Left lung (tissue), 4 donors: ENCODE measurements at regions not wholly inside any gene's neighbourhood (a gene's known extent, or its start where the extent isn't known, plus 50 kb on each side); places are given as distances from the start of the nearest gene placed in this dataset.
"Not testable (repeated sequence)": the region's sequence is repeated elsewhere in the genome, so short reads cannot be mapped to it uniquely, and the experiment has no call there.

ENCODE experiments used
- ATAC-seq: fragments of 200-7000 bp; cut with Tn5 transposase; one replicate; pipeline ENCODE4 v1.9.1; 2020; ENCODE audit warnings: moderate library complexity
- DNase-seq, 4 donors: peaks; one replicate each; pipeline ENCODE4 v3.0.0-alpha.2; 2013 to 2020
- H3K27ac ChIP-seq, 2 donors: fragments of 200-600 bp; sonication (generic) in 1 of 2; one replicate each; pipeline versions ENCODE4 v1.5.0 to v1.8.0; 2020 to 2021
- H3K27me3 ChIP-seq, 2 donors: fragments of 200-600 bp; sonication (generic) in 1 of 2; one replicate each; pipeline versions ENCODE4 v1.5.0 to v1.8.0; 2020 to 2021
- H3K36me3 ChIP-seq, 2 donors: fragments of 200-600 bp; sonication (generic) in 1 of 2; one replicate each; pipeline versions ENCODE4 v1.5.0 to v1.8.0; 2020 to 2021
- H3K4me1 ChIP-seq, 2 donors: fragments of 200-600 bp; one replicate each; pipeline ENCODE4 v1.8.0; 2021
- H3K4me3 ChIP-seq, 2 donors: fragments of 200-600 bp; sonication (generic) in 1 of 2; one replicate each; pipeline versions ENCODE4 v1.5.0 to v1.8.0; 2020 to 2021; ENCODE audit warnings: mild to moderate bottlenecking in 1 of 2
- H3K9me3 ChIP-seq, 2 donors: fragments of 200-600 bp; sonication (generic) in 1 of 2; one replicate each; pipeline versions ENCODE4 v1.5.0 to v1.8.0; 2020 to 2021
- CTCF ChIP-seq, 2 donors: fragments of 200-600 bp; sonication (generic) in 1 of 2; IDR thresholded peaks; one replicate each; pipeline versions ENCODE4 v1.5.0 to v1.8.0; 2021; ENCODE audit warnings: antibody characterized with exemption in 2 of 2
- intact Hi-C, 2 donors: fragments of 100-400 bp; cut with DNase I; formaldehyde crosslinking; loops; one replicate each; pipeline versions ENCODE4 v1.11.2 to v1.14.2; 2022
- donor health status: DM: no; HTN: yes; CAD: no.
- donor health status: DM: no; HTN: no; CAD: no.

GRCh38 chr2:121151311-121152109, 133.5 kb downstream of the TFCP2L1 start:
- H3K27ac ChIP-seq: no peak overlapping the region

GRCh38 chr2:121152861-121153260, 132.1 kb downstream of the TFCP2L1 start:
- ATAC-seq: no peak
- no peak overlapping the region for H3K4me3 ChIP-seq
- H3K27ac ChIP-seq: no peak overlapping the region
- intact Hi-C loops: no loop called here
- no peaks in the 10 kb centered on the region for H3K36me3 ChIP-seq
- no peak for TF ChIP-seq CTCF (IDR thresholded peaks at IDR 0.05)
- H3K4me1 ChIP-seq: no peaks in the 10 kb centered on the region
- DNase-seq: no peak
- H3K9me3 ChIP-seq: peaks cover 0 to 12% of the 10 kb centered on the region in 2 donors
- H3K27me3 ChIP-seq: no peaks in the 10 kb centered on the region

More at GRCh38 chr2:121151311-121152109, 133.5 kb downstream of the TFCP2L1 start:
- no peaks in the 10 kb centered on the region for H3K9me3 ChIP-seq
- ATAC-seq (peak; percentile 86), DNase-seq (peak in 2 of 4 donors; percentile 59 to 86)
- H3K36me3 ChIP-seq: no peaks in the 10 kb centered on the region
- no peak overlapping the region for H3K4me3 ChIP-seq
- no peaks in the 10 kb centered on the region for H3K4me1 ChIP-seq
- H3K27me3 ChIP-seq: no peaks in the 10 kb centered on the region
- TF ChIP-seq CTCF (IDR thresholded peaks at IDR 0.05): no peak
- intact Hi-C loops: no loop called here

GRCh38 chr2:121153516-121153915, 131.5 kb downstream of the TFCP2L1 start:
- Histone ChIP-seq H3K27me3 (no peaks in the 10 kb centered on the region), H3K9me3 (peaks cover 0 to 18% of the 10 kb centered on the region in 2 donors), H3K36me3 (no peaks in the 10 kb centered on the region), H3K4me3 (no peak overlapping the region), H3K27ac (no peak overlapping the region), H3K4me1 (no peaks in the 10 kb centered on the region)
- DNase-seq (no peak), ATAC-seq (no peak)
- no peak for TF ChIP-seq CTCF (IDR thresholded peaks at IDR 0.05)
- intact Hi-C loops: no loop called here

- Histone ChIP-seq H3K9me3 (peaks cover 0 to 21% of the 10 kb centered on the region in 2 donors), H3K4me3 (no peak overlapping the region), H3K27ac (peak overlapping the region; percentile 33 to 64), H3K27me3 (no peaks in the 10 kb centered on the region), H3K36me3 (no peaks in the 10 kb centered on the region), H3K4me1 (no peaks in the 10 kb centered on the region)
- intact Hi-C loops: no loop called here
- DNase-seq (peak in 3 of 4 donors; percentile 66 to 88 (median 86)), ATAC-seq (peak; percentile 94)
- TF ChIP-seq CTCF (IDR thresholded peaks at IDR 0.05): no peak
Observed at GRCh38 chr2:121155502-121156056, 129.4 kb downstream of the TFCP2L1 start.

GRCh38 chr2:121157481-121157880, 127.5 kb downstream of the TFCP2L1 start:
- H3K27me3 ChIP-seq, DNase-seq, H3K4me3 ChIP-seq, H3K4me1 ChIP-seq, intact Hi-C loops, H3K27ac ChIP-seq, H3K36me3 ChIP-seq, ATAC-seq: not testable (repeated sequence)
- peaks cover 0 to 21% of the 10 kb centered on the region in 2 donors for H3K9me3 ChIP-seq
